Sigmoid colon (tissue), 4 donors: ENCODE measurements at regions not wholly inside any gene's neighbourhood (a gene's known extent, or its start where the extent isn't known, plus 50 kb on each side); places are given as distances from the start of the nearest gene placed in this dataset.

ENCODE experiments used
- CTCF ChIP-seq, 4 experiments: fragments of 450-650 bp in 3 of 4; fragments of 200-600 bp in 1 of 4; IDR thresholded peaks; one replicate each; pipeline ENCODE4 v1.5.1; 2016 to 2019; ENCODE audit warnings: antibody characterized with exemption in 4 of 4, mild to moderate bottlenecking in 3 of 4, moderate library complexity in 2 of 4
- EP300 ChIP-seq, 4 donors: sonication (generic); formaldehyde crosslinking; IDR thresholded peaks; one replicate each; pipeline ENCODE4 v1.6.1; 2017; ENCODE audit warnings: antibody characterized with exemption in 4 of 4
- POLR2A ChIP-seq, 2 donors: fragments of 450-650 bp; IDR thresholded peaks; one replicate each; pipeline ENCODE4 v1.6.1; 2016; ENCODE audit warnings: antibody characterized with exemption in 2 of 2, mild to moderate bottlenecking in 2 of 2, moderate library complexity in 2 of 2
- POLR2AphosphoS5 ChIP-seq, 4 donors: sonication (generic); formaldehyde crosslinking; IDR thresholded peaks; one replicate each; pipeline ENCODE4 v1.6.1; 2017; ENCODE audit warnings: antibody characterized with exemption in 4 of 4

- TF ChIP-seq POLR2A (IDR thresholded peaks at IDR 0.05) (no peak), POLR2AphosphoS5 (IDR thresholded peaks at IDR 0.05) (no peak), CTCF (IDR thresholded peaks at IDR 0.05) (no peak), EP300 (IDR thresholded peaks at IDR 0.05) (no peak)
Observed at GRCh38 chr3:150107429-150108175, 136.9 kb upstream of the PFN2 start.
